Stimulated activated CD8-positive, alpha-beta memory T cell treated with anti-CD3 and anti-CD28 coated beads, Interleukin-12 subunit alpha, Interleukin-12 subunit beta, amount 100 ng/mL, for 1 hour (primary cell): ENCODE measurements at regions not wholly inside any gene's neighbourhood (a gene's known extent, or its start where the extent isn't known, plus 50 kb on each side); places are given as distances from the start of the nearest gene placed in this dataset.

Experiments
- DNase-seq: peaks from one replicate; pipeline ENCODE4 v3.0.0-alpha.2; 2020; ENCODE audit warnings: low read depth

DNA sequence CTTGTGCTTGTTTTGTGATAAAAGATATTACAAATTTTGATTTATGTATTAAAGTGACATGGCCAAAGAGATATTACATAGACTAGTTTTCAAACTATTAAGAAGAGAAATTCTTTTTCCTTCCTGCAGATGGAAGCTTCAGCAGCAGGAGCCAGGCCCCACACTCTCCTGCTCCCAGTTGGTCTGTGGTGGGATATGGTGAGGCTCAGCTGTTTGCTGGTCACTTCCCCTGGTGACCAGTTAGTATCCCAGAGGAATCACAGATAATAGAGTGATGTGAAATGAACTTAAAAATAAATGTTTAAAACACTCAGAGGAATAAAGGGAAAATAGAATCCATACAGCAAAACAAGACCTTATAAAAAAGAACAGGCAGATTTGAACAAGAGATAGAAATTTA lies 154.7 kb downstream of the KTN1 start:
- no peak for DNase-seq

DNA sequence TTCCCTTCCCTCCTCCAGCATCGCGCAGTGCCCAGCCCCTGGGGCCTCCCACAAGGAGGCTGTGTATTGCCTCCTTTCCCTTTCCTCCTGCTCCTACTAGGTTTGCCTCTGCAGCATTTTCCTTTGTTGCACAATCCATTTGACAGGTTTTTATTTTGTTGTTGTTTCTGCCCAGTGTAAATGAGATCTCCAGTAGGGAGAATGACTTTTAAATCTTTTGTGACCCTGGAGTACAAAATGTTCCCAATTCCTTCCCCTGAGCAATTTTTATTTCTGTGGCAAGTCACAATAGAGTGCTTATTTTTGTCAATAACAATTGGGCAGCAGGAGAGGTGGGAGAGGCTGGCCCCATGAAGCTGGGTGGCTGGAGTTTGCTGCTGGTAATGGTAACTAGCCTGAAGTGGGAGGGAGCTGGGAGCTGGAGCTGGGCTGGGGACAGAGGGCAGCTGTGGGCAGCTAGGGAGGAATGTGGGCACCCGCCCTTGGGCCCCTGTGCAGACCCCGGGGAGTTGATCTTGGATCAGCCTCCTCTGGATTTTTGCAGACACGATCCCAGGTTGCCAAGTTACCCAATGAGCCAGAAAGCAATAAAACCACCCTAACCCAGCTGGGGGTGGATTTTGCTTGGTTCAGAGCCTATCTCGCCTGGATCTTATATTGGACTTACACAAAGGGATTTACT lies 160.1 kb downstream of the KTN1 start:
- DNase-seq = no peak

DNA sequence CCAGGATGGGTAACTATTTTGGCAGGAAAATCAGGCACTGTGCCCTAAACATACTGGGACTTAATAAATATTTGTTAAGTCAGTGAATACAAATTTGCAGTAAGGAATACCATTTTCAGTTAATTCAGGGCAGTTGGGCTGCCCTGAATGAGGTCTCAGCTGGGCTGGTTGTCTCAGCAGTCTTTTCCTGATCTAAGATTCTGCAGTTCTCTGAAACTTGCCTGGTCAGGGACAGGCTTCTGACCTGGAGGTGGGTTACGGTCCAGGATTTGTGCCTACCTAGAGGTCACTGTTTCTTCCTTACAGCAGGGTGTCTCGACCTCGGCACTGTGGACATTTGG lies 160.6 kb downstream of the KTN1 start:
- DNase-seq = no peak

DNA sequence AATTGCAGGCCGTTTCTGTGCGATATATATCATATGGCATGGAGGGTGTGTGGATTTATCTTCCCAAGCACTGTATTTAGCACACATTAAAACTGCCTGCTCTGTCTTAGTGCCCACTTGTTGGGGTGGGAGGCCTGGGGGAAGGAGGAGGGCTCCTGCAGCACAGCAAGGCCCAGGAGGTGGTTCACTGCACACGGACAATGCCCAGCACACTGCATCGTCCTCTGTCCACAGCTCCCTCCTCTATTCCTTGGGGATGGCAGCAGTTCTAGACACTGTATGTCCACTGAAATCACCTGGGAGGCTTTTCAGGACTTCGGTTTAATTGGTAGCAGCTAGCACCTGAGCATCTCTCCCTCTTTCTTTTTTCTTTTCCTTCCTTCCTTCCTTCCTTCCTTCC lies 161.2 kb downstream of the KTN1 start:
- no peak for DNase-seq

DNA sequence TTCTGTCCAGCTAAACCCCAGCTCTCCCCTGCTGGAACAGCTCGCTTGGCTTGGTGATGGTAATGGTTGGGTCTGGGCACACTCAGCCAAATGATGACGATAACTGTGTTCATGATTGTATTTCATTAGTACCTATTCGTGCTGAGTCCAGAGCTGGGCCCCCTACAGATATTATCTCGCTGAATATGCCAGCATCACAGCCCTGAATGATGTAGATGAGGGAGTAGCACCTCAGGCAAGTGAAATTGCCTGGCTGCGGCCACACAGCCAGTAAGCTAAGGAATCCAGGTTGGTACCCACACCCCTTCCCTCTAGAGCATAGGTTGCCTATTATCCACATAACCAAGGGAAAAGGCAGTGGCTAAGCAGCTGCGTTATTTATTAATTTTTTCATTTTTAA lies 163.5 kb downstream of the KTN1 start:
- DNase-seq = no peak

DNA sequence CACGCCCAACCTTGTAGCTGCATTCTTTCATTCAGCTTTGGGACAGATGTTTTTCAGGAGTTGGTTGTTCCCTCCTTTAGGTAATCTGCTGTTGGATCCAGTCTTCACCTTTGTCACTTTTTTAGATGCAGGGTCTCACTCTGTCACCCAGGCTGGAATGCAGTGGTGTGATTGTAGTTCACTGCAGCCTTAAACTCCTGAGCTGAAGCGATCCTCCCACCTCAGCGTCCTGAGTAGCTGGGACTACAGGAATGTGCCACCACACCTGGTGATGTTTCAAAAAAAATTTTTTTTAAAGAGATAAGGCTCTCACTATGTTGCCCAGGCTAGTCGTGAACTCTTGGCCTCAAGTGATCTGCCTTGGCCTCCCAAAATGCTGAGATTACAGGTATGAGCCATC lies 164.3 kb downstream of the KTN1 start:
- DNase-seq = no peak

DNA sequence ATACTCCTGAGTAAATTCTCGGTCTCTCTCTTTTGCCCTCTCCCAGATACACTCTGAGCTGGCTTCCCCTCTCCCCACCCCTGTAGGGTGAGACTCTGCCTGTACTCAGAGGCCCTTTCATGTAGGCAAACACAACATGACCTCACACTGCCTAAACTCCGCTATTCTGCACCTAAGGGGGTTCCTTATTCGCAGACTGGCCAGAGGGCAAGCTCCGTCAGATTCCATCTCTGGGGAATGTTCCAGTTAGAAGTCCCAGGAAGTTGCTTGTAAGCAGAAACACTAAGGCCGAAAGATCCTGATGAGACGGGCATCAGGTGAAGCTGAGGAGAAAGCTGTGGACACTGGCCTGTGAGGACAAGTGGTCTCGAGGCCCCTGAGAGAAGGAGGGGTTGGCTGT lies 165.9 kb downstream of the KTN1 start:
- DNase-seq = no peak

DNA sequence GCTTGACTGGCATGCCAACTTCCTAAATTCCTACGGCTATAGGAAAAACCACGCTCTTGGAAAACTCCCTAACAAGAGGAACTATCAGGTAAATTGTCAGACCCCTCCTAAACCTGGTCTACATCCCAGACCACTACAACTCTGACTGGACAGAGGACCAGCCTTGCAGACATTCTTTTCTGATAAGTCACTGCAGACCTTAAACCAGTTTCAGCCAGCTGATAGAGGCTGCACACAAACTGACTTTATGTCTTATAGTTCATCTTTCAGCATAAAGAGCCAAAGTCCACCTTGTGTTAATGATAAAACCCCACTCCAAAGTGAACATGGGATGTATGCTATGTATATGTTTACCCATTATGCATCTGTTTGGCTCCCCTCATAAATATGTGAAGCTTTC lies 166.6 kb downstream of the KTN1 start:
- no peak for DNase-seq

DNA sequence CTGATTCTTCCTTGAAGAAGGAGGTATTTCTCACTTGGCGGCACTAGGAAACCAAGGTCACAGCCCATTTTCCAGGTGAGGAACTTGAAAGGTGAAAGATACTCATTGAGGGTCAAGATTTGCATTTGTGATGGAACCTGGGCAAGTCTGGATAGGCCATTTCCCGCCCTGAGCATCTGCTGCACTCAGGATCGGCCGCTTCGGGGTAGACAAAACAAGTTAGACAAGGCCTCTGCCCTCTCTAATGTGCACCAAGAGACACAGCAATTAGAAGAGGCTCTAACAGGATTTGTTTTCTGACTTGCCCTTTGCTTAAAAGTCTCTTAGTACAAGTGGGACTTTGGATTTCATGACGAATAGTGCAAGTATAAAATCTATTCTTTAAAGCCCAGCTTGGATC lies 167.2 kb downstream of the KTN1 start:
- no peak for DNase-seq

DNA sequence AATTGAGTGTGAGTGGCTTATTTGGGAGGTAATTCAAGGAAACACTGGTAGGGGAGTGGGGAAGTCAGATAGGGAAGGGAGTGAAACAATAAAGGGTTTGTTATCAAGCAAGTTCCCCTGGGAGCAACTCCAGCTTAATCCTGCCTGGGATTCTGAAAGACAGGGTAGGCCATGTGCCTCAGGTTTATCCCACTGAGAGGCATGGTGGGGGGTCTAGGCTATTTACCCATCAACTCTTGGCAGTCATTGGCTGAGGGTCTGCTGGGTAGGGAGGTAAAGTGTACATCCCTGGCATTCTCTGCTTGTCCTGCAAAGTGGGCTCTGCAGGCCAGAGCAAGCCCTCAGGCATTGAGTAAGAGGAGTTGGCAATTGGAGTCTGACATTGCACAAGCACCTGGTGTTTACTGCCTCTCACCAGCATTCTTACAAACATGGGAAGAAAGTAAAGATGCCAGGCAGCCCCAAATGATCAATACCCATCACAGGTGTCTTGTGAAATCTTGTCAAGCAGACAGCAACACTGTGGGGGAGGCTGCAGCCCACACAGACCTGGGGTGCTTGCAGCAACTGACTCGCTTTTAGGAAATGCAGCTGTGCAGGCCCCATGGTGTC lies 169.3 kb downstream of the KTN1 start:
- no peak for DNase-seq

DNA sequence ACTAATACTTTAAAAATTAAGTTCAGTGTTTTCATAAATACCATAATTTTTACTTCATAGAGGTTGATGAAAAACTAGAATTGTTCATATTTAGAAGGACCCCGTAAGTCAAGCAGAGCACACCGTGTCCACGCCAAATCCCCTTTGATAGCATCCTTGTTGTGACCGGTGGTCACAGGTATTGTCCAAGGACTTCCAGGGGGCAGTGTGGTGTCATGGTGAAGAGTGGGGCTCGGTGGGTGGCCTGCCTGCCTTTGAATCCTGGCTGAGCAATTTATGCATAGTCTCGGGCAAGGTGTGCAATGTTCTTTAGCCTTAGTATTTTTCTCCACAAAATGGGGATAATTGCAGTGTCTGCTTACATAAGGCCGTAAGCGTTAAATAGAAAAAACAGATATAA lies 169.9 kb downstream of the KTN1 start:
- DNase-seq = no peak

DNA sequence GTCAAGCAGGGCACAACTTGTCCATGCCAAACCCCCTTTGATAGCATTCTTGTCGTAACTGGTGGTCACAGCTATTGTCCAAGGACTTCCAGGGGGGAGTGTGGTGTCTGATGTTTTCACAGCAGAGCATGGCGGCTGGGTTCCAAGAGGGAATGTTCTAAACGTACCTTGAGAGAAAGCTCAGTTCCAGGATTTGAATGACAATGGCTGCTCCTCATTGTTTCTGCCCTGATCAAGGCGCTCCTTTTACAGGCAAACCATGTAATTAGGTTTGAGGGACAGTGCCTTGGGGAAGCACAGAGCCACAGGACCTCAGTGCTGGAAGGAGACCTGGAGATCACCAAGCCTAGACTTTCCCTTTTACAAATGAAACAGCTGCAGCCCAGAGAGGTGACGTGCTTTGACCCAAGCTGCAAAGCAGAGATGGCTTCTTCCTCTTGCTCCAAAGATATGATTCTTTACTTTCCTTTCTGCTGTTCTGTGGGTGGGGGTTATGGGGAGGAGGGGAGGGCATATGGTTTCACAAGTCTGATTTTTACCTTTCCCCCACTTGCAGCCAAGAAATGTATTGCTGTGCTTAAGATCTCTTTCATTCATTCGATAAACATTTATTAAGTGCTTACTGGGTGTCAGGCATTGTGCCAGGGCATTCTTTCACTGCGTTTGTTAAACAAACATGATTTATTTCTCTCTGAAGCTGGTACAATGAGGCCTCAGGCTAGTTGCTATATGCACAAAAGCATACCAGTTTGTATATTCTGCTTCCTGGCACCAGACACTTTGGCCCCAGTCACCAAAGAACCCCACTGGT lies 172.8 kb downstream of the KTN1 start:
- DNase-seq = no peak

DNA sequence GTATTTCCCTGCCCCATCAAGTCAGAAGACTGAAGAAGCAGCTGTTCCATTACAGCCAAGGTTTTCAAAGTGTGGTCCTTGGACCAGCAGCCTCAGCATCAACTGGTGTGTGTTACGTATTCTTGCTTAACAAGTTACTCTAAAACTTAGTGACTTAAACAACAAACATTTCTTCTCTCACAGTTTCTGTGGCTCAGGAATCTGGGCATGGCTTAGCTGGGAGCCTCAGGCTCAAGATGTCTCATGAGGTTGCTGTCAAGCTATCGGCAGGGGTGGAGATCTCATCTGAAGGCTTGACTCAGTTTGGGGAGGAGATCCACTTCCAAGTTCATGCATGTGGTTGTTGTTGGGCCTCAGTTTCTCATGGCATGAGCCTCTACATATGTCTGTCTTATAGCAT lies 174.5 kb downstream of the KTN1 start:
- no peak for DNase-seq

DNA sequence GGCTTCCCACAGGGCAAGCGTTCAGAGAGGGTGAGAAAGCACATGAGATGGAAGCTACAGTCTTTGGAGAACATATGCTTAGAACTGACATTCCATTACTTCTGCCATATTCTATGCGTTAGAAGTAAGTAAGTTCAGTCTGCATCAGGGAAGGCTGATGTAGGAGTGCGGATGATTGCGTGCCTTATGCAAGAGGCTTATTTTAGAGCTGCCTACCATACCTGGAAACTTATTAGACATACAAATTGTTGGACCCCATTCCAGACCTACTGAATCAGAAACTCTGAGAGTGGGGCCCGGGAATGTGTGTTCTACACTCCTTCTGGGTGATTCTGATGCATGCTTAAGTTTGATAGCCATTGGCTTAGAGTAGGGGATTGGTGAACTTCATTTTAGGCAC lies 174.9 kb downstream of the KTN1 start:
- no peak for DNase-seq

DNA sequence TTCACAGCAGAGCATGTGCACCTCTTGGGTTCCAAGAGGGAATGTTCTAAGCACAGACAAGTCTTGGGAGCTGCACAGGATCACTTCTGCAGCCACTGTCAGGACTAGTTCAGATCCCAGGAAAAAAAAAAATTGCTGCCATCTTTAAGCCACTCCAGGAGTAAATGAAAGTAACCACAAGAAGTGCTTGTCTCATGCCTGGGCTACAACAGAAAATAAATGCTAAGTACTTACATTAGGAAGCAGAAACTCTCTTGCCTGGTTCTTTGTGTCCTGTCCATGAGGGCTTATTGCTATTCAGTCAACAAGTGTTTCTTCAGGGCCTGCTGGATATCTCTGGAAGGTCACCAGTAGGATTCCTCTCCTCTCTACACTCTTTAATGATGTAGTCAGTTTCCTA lies 176.1 kb downstream of the KTN1 start:
- DNase-seq = no peak

DNA sequence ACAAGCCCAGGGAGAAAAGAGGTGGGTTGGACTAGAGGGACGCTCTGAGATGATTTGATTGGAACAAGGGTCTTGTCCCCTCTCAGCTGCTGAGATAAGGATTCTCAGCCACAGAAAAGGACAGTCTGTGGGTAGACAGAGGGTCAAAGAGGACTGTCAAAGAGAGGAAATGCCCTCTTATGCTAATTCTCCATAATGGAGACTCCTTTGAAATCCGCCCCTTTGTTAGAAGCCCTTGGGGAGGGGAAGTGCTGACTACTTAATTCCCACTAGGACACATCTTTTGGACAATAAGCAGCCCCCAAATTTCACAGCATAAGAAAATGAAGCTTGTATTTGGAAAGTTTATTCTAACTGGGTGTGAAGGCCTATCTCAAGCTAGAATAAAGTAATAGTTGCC lies 176.6 kb downstream of the KTN1 start:
- no peak for DNase-seq

DNA sequence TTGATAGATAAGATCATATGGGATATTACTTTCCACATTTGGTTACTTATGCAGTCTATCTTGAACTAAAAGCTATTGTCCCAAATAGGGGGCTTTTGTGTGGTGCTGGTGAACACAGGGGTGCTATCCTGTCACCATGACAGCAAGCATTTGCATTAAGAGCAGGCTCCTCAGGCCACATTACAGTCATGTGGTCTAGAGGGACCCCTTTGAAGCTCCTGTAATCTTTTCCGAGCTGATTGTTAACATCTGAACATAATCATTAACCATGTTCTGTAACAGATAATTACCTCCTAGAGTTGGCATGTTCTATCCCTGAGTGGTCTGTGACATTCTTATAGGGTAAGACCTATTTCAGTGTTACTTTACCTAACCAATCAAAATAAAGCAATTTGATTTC lies 178.8 kb downstream of the KTN1 start:
- no peak for DNase-seq

DNA sequence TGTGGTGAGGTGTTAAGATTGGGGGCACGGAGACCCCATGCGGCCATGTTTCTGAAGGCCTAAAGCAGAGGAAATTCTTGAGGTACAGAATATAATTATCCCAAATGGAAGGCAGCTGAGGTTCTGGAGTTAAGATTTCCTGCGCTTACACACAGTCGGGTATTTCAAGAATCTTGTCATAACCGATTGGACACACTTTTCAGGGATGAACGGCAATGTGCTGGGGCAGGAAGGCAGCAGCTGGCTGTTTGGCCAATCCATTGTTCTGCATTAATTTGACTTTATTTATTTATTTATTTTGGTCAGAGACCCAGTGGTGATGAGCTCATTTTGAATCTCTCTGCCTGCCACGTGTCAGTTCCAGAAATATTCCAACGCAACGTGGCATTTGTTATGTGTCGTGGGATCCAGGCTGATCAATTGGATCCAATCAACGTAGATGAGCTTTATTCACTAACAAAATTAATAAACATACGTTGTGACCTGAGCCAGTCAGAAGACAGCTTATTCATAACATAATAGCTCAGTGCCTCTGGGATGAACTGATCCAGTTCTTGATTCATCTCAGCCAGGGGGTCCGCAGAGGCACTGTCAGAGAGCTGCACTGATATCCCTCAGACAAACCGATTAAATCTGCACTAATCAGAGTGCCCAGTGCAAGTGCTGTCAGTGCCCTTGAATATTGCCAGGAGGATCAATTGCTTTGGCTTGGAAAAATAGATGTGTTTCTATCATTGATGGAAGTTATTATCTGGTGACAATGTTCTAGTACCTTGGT lies 181.0 kb downstream of the KTN1 start:
- no peak for DNase-seq

DNA sequence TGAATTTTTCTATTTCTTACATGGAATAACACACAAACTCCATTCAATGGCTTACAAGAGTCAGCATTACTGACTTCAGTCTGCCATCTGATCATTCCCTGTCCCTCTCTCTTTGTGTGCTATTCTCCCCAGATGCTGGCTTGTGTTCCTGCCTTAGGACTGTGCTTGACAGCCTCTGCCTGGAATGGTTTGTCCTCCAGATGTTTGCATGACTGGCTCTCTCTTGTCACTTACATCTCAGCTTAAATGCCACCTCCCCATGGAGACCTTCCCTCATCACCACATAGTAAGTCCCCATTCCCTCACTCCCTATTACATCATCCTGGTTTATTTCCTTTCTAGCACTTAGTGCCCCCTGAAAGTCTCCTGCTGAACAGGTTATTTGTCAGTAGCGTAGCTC lies 181.6 kb downstream of the KTN1 start:
- DNase-seq = no peak

DNA sequence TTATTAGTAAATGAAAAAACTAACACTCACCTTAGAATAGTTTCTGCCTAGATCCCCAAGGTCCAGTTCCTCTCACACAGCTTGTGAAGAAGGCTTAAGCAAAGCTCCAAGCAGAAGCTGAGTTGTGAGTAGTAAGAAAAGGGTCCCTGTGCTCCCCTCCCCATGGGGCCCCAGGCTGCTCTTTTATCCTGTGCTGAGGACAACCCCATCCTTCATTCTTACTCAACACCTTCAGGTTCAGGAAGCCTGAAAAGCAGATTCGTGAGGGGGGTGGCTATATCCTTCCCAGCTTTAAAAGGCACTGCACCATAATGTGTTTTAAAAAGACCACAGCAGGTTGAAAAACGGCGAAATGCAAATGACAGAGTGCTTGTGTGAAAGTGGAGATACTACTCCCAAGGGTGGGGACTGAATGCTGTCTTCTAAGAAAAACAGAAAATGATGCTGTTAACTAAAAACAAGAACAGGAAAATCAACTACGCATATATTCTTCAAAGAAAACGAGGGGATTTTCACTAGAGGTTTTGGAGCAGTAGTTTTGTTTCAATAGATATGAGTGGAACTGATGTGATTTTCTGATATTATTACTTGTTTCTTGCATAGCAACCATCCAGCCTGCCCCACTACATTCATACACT lies 182.7 kb downstream of the KTN1 start:
- no peak for DNase-seq

DNA sequence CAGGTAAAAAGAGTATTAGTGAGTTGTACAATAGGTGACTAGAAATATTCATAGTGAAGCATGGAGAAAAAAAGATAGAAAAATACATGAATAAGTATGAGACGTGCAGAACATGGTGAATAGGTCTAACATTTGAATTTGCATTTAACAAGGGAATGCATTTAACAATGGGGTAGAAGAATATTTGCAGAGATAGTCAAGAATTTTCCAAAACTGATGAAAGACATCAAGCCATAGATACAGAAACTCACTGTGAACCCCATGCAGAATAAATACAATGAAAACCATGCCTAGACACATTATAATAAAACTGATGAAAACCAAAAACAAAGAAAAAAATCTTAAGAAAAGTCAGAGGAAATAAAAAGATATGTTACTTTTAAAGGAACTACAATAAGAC lies 184.8 kb downstream of the KTN1 start:
- no peak for DNase-seq

DNA sequence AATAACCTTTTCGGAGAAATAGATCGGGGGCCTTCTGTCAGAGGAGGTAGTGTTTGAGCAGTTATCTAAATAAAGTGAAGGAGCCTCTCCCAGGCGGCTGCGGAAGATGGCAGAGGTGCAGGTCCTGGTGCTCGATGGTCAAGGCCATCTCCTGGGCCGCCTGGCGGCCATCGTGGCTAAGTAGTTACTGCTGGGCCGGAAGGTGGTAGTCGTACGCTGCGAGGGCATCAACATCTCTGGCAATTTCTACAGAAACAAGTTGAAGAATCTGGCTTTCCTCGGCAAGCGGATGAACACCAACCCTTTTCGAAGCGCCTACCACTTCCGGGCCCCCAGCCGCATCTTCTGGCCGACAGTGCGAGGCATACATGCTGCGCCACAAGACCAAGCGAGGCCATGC lies 186.1 kb downstream of the KTN1 start:
- DNase-seq = no peak
